Tongue (tissue), 2 donors: ENCODE measurements at regions not wholly inside any gene's neighbourhood (a gene's known extent, or its start where the extent isn't known, plus 50 kb on each side); places are given as distances from the start of the nearest gene placed in this dataset. TPM values are rescaled to one million over a fixed set of nuclear protein-coding genes. Genes with fewer than 3 reads are reported as not detected.

Source experiments
- DNase-seq: peaks from one replicate; pipeline ENCODE4 v3.0.0-alpha.2; 2015
- small RNA-seq: library from RNA; depleted of rRNA; stranded (forward); fragments of <200 nt; gene quantifications from one replicate; pipeline ENCODE3, GENCODE V24; 2014; ENCODE audit warnings: low replicate concordance

DNA sequence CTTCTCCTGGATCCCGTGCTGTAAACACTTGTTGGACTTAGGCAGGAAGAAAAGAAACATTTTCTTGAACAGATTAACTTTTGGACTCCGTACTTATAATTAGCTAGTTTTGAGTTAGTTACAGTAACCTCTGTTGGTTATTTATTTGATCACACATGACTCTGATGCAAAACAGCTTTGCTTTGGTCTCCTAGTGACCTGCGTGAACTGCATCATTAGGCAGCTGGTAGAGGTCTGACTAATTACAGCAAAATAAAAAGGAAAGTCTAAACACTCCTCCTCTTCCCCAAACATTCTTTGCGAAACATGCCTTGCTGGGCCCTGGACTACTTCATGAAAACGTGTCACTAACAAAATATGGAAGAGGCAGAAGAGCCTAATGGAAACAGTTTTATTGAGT lies 61.1 kb upstream of the ZFP64 start:
- no peak for DNase-seq

GRCh38 chr20:52251827-52252226 lies 60.2 kb upstream of the ZFP64 start:
- DNase-seq = no peak

- no peak for DNase-seq
These were observed 59.6 kb upstream of the ZFP64 start for GRCh38 chr20:52251136-52251700.

GRCh38 chr20:52247548-52247947 lies 56.0 kb upstream of the ZFP64 start:
- DNase-seq = no peak

GRCh38 chr20:52246366-52246765 lies 54.8 kb upstream of the ZFP64 start:
- DNase-seq = no peak

- DNase-seq = no peak
These were observed 53.1 kb upstream of the ZFP64 start for GRCh38 chr20:52244702-52245101.

GRCh38 chr20:52242237-52243230 lies 51.0 kb upstream of the ZFP64 start:
- DNase-seq = peak; percentile 53

Small RNAs in the stretch of these regions (small RNA-seq; reads per million reads assigned to genes)
- gene RF02271 = not detected
- not detected for gene RPL36P1
